ENCODE measurements at regions not wholly inside any gene's neighbourhood (a gene's known extent, or its start where the extent isn't known, plus 50 kb on each side); places are given as distances from the start of the nearest gene placed in this dataset.

- Histone ChIP-seq H3K4me3 (replicated peaks in 1 of 3) (no peak overlapping the region), H3K36me3 (no peaks in the 10 kb centered on the region), H3K4me1 (no peaks in the 10 kb centered on the region), H3K9me3 (no peaks in the 10 kb centered on the region), H3K27me3 (no peaks in the 10 kb centered on the region), H3K27ac (no peak overlapping the region)
- intact Hi-C loops (cut with DNase I), result no loop called here
- WGBS, 2 donors, result 94 to 97% methylated on average over 17 to 20 of the region's 28 CpGs
- no peak for TF ChIP-seq CTCF (IDR thresholded peaks at IDR 0.05)
- TF ChIP-seq POLR2A (IDR thresholded peaks at IDR 0.05), result no peak
- DNase-seq, result no peak
These were observed 302.6 kb upstream of the ADAMTS16 start for GRCh38 chr5:4837489-4838058.

GRCh38 chr5:4845221-4845620 is 294.9 kb upstream of the ADAMTS16 start:
- H3K9me3 ChIP-seq, result no peaks in the 10 kb centered on the region
- DNase-seq, result no peak
- TF ChIP-seq CTCF (IDR thresholded peaks at IDR 0.05) (no peak), POLR2A (IDR thresholded peaks at IDR 0.05) (no peak)
- intact Hi-C loops (cut with DNase I), result no loop called here
- no peak overlapping the region for H3K27ac ChIP-seq
- no peaks in the 10 kb centered on the region for H3K4me1 ChIP-seq
- H3K4me3 ChIP-seq (replicated peaks in 1 of 3), result no peak overlapping the region
- WGBS, 2 donors, result 86 to 96% methylated on average over 3 of the region's 3 CpGs
- H3K27me3 ChIP-seq, result no peaks in the 10 kb centered on the region
- H3K36me3 ChIP-seq, result no peaks in the 10 kb centered on the region

GRCh38 chr5:4847766-4848165 is 292.4 kb upstream of the ADAMTS16 start:
- intact Hi-C loops (cut with DNase I), result no loop called here
- H3K4me3 ChIP-seq (replicated peaks in 1 of 3), result no peak overlapping the region
- no peaks in the 10 kb centered on the region for H3K36me3 ChIP-seq
- DNase-seq, result no peak
- H3K27me3 ChIP-seq, result no peaks in the 10 kb centered on the region
- no peak overlapping the region for H3K27ac ChIP-seq
- H3K4me1 ChIP-seq, result no peaks in the 10 kb centered on the region
- 84 to 90% methylated on average over 3 of the region's 3 CpGs for WGBS, 2 donors
- TF ChIP-seq POLR2A (IDR thresholded peaks at IDR 0.05), result no peak
- no peak for TF ChIP-seq CTCF (IDR thresholded peaks at IDR 0.05)
- H3K9me3 ChIP-seq, result no peaks in the 10 kb centered on the region

- intact Hi-C loops (cut with DNase I), result no loop called here
- no peak for DNase-seq
- H3K27ac ChIP-seq, result no peak overlapping the region
- H3K4me1 ChIP-seq, result no peaks in the 10 kb centered on the region
- H3K36me3 ChIP-seq, result no peaks in the 10 kb centered on the region
- no peaks in the 10 kb centered on the region for H3K27me3 ChIP-seq
- H3K4me3 ChIP-seq (replicated peaks in 1 of 3), result no peak overlapping the region
- TF ChIP-seq POLR2A (IDR thresholded peaks at IDR 0.05), result no peak
- no peak for TF ChIP-seq CTCF (IDR thresholded peaks at IDR 0.05)
- WGBS, 2 donors, result 44 to 53% methylated on average over 5 of the region's 5 CpGs
- H3K9me3 ChIP-seq, result no peaks in the 10 kb centered on the region
These were observed 285.1 kb upstream of the ADAMTS16 start for GRCh38 chr5:4855036-4855435.

- intact Hi-C loops (cut with DNase I), result no loop called here
- Histone ChIP-seq H3K27me3 (no peaks in the 10 kb centered on the region), H3K27ac (no peak overlapping the region), H3K36me3 (no peaks in the 10 kb centered on the region), H3K4me1 (no peaks in the 10 kb centered on the region), H3K9me3 (no peaks in the 10 kb centered on the region), H3K4me3 (replicated peaks in 1 of 3) (no peak overlapping the region)
- no peak for DNase-seq
- TF ChIP-seq CTCF (IDR thresholded peaks at IDR 0.05) (no peak), POLR2A (IDR thresholded peaks at IDR 0.05) (no peak)
- WGBS, 2 donors, result 81 to 93% methylated on average over 2 of the region's 2 CpGs
These were observed 284.2 kb upstream of the ADAMTS16 start for GRCh38 chr5:4855880-4856279.

All from thyroid gland (tissue), 4 donors.